DOHH2 (cell line): ENCODE measurements at regions not wholly inside any gene's neighbourhood (a gene's known extent, or its start where the extent isn't known, plus 50 kb on each side); places are given as distances from the start of the nearest gene placed in this dataset.

Experiments
- EZH2phosphoT487 ChIP-seq: fragments of 200-600 bp; sonication (generic); IDR thresholded peaks from 2 replicates; pipeline ENCODE4 v1.6.1; 2017; ENCODE audit warnings: borderline replicate concordance, mild to moderate bottlenecking, antibody characterized with exemption, low read length, moderate library complexity, mixed read lengths
- TF ChIP-seq, protein P1 (sequence below): fragments of 200-600 bp; sonication (generic); IDR thresholded peaks from one replicate; pipeline ENCODE4 v1.5.1; 2014; ENCODE audit warnings: antibody characterized with exemption, mild to moderate bottlenecking, low read depth, low read length; ENCODE audit not compliant: poor library complexity, severe bottlenecking

DNA sequence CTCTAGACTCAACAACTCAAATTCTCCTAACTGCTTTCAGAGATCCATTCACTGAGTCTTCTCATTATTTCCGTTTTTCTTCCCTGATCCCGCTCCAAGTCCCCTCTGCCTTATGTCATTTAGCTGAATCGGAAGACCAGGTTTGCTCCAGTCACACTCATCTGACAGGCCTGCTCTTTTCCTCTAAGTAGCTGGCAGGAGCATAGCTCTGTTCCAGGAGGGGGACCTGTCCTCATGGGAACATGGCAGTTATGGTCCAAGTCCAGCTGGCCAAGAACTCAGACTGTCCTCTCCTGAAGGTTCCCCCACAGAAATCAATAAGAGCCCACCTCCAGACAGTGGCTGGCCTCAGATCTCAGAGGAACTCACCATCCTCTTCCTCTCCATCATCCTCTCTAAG, 130.9 kb upstream of the SERP2 start:
- TF ChIP-seq, protein P1, sequence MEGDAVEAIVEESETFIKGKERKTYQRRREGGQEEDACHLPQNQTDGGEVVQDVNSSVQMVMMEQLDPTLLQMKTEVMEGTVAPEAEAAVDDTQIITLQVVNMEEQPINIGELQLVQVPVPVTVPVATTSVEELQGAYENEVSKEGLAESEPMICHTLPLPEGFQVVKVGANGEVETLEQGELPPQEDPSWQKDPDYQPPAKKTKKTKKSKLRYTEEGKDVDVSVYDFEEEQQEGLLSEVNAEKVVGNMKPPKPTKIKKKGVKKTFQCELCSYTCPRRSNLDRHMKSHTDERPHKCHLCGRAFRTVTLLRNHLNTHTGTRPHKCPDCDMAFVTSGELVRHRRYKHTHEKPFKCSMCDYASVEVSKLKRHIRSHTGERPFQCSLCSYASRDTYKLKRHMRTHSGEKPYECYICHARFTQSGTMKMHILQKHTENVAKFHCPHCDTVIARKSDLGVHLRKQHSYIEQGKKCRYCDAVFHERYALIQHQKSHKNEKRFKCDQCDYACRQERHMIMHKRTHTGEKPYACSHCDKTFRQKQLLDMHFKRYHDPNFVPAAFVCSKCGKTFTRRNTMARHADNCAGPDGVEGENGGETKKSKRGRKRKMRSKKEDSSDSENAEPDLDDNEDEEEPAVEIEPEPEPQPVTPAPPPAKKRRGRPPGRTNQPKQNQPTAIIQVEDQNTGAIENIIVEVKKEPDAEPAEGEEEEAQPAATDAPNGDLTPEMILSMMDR: no peak
- TF ChIP-seq EZH2phosphoT487: no peak
